ENCODE measurements at regions not wholly inside any gene's neighbourhood (a gene's known extent, or its start where the extent isn't known, plus 50 kb on each side); places are given as distances from the start of the nearest gene placed in this dataset.

- Mint-ChIP-seq H3K4me3 (ENCODE audit: unreplicated experiment) (no peak overlapping the region), H3K27me3 (ENCODE audit: insufficient read depth, unreplicated experiment) (no peaks in the 10 kb centered on the region), H3K27ac (ENCODE audit: low read depth, unreplicated experiment) (no peak overlapping the region), H3K9me3 (ENCODE audit: unreplicated experiment) (no peaks in the 10 kb centered on the region), H3K36me3 (ENCODE audit: insufficient read depth, unreplicated experiment) (no peaks in the 10 kb centered on the region), H3K4me1 (ENCODE audit: insufficient read depth, unreplicated experiment) (no peaks in the 10 kb centered on the region)
- no peak for DNase-seq (ENCODE audit: unreplicated experiment)
- BruUV-seq (replicated peaks): no TSS peak
- TF ChIP-seq CTCF (IDR thresholded peaks at IDR 0.05; ENCODE audit: unreplicated experiment): no peak
- CTCF ChIA-PET: no interaction called here
- POLR2A ChIA-PET: no interaction called here
- intact Hi-C loops (cut with micrococcal nuclease): no loop called here
These were observed 831.5 kb upstream of the CITED2 start for GRCh38 chr6:140205795-140206593.

GRCh38 chr6:140204154-140204553, 829.7 kb upstream of the CITED2 start:
- ChIA-PET POLR2A (interaction anchor here (1.6 kb wide), 1 partner anchor 14 kb away, joined by 4 read pairs; no protein-coding TSS in a partner anchor), CTCF (no interaction called here)
- H3K4me3 Mint-ChIP-seq (ENCODE audit: unreplicated experiment): no peak overlapping the region
- H3K4me1 Mint-ChIP-seq (ENCODE audit: insufficient read depth, unreplicated experiment): no peaks in the 10 kb centered on the region
- no peak for DNase-seq (ENCODE audit: unreplicated experiment)
- no peak overlapping the region for H3K27ac Mint-ChIP-seq (ENCODE audit: low read depth, unreplicated experiment)
- intact Hi-C loops (cut with micrococcal nuclease): no loop called here
- no peaks in the 10 kb centered on the region for H3K27me3 Mint-ChIP-seq (ENCODE audit: insufficient read depth, unreplicated experiment)
- BruUV-seq (replicated peaks): no TSS peak
- no peaks in the 10 kb centered on the region for H3K9me3 Mint-ChIP-seq (ENCODE audit: unreplicated experiment)
- TF ChIP-seq CTCF (IDR thresholded peaks at IDR 0.05; ENCODE audit: unreplicated experiment): no peak
- no peaks in the 10 kb centered on the region for H3K36me3 Mint-ChIP-seq (ENCODE audit: insufficient read depth, unreplicated experiment)

DNA sequence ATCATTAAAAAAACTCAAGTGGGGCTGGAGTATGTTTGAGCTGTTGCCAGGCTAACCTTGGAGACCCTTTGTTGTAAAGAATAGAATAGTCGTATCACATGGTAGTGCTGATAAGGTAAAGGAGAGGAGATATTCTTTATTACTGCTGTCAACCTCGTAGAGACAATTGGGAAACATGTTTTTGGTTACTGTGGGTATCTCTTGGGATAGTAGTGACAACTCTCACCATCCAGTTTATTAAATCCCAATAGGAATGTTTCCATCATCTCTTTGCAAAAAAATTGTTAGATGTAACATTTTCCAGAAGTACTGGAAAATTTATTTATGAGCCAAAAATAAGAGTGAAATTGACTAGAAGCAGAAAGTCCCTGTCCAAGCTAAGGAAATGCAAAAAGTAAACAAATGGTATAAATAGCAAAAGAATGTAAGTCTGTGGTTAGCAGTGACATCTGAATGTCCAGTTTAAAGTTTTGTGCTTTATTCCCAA, 829.3 kb upstream of the CITED2 start:
- DNase-seq (ENCODE audit: unreplicated experiment): no peak
- H3K27ac Mint-ChIP-seq (ENCODE audit: low read depth, unreplicated experiment): no peak overlapping the region
- H3K27me3 Mint-ChIP-seq (ENCODE audit: insufficient read depth, unreplicated experiment): no peaks in the 10 kb centered on the region
- no peak for TF ChIP-seq CTCF (IDR thresholded peaks at IDR 0.05; ENCODE audit: unreplicated experiment)
- CTCF ChIA-PET: no interaction called here
- POLR2A ChIA-PET: interaction anchor here (0.7 to 1.6 kb wide), 2 partner anchors 9 to 13 kb away, joined by 3 to 4 read pairs; no protein-coding TSS in a partner anchor
- intact Hi-C loops (cut with micrococcal nuclease): no loop called here
- H3K36me3 Mint-ChIP-seq (ENCODE audit: insufficient read depth, unreplicated experiment): no peaks in the 10 kb centered on the region
- no peak overlapping the region for H3K4me3 Mint-ChIP-seq (ENCODE audit: unreplicated experiment)
- no peaks in the 10 kb centered on the region for H3K9me3 Mint-ChIP-seq (ENCODE audit: unreplicated experiment)
- no TSS peak for BruUV-seq (replicated peaks)
- no peaks in the 10 kb centered on the region for H3K4me1 Mint-ChIP-seq (ENCODE audit: insufficient read depth, unreplicated experiment)

GRCh38 chr6:140202964-140203515, 828.6 kb upstream of the CITED2 start:
- Mint-ChIP-seq H3K27me3 (ENCODE audit: insufficient read depth, unreplicated experiment) (no peaks in the 10 kb centered on the region), H3K4me1 (ENCODE audit: insufficient read depth, unreplicated experiment) (no peaks in the 10 kb centered on the region), H3K27ac (ENCODE audit: low read depth, unreplicated experiment) (no peak overlapping the region), H3K9me3 (ENCODE audit: unreplicated experiment) (no peaks in the 10 kb centered on the region), H3K4me3 (ENCODE audit: unreplicated experiment) (no peak overlapping the region), H3K36me3 (ENCODE audit: insufficient read depth, unreplicated experiment) (no peaks in the 10 kb centered on the region)
- intact Hi-C loops (cut with micrococcal nuclease): no loop called here
- CTCF ChIA-PET: no interaction called here
- POLR2A ChIA-PET: interaction anchor here (0.7 to 1.6 kb wide), 2 partner anchors 9 to 13 kb away, joined by 3 to 4 read pairs; no protein-coding TSS in a partner anchor
- no peak for TF ChIP-seq CTCF (IDR thresholded peaks at IDR 0.05; ENCODE audit: unreplicated experiment)
- DNase-seq (ENCODE audit: unreplicated experiment): no peak
- BruUV-seq (replicated peaks): no TSS peak

Data from MCF 10A (cell line).